ENCODE measurements at regions not wholly inside any gene's neighbourhood (a gene's known extent, or its start where the extent isn't known, plus 50 kb on each side); places are given as distances from the start of the nearest gene placed in this dataset.

- no peak for DNase-seq (ENCODE audit: low spot score)
Observed at GRCh38 chr6:1029141-1029540, 282.8 kb upstream of the FOXQ1 start.

- no peak for DNase-seq (ENCODE audit: low spot score)
Observed at GRCh38 chr6:1028723-1029122, 283.2 kb upstream of the FOXQ1 start.

GRCh38 chr6:1027795-1028569, 283.9 kb upstream of the FOXQ1 start:
- no peak for DNase-seq (ENCODE audit: low spot score)

DNA sequence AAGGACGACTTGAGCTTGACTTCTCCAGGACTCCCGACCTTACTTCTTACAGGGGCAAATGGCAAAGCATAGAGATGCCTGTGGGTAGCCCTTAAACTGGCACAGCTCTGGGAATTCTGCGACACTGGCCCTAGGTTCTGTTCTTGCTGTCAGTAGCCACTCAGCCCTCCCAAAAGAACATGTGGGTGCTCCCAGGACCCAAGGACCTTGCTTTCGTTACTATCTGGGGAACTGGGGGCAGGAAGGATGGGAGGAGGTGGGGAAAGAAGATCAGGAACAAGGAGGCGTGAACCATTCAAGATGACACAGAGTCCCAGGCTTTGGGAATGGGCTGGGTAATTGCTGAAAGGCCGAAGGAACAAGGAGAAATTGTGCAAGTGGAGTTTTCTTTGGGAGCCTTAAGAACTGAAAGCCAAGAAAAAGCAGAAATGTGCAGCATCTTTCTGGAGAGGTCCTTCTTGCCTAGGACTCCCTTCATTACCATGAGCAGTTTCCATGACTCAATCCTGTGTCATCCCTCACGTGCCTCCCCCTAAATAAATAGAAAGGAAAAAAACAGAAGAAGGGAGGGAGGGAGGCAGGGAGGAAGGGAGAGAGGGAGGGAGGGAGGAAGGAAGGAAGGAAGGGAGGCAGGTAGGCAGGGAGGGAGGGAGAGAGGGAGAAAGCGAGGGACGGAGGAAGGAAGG, 284.6 kb upstream of the FOXQ1 start:
- no peak for DNase-seq (ENCODE audit: low spot score)

- no peak for DNase-seq (ENCODE audit: low spot score)
Observed at GRCh38 chr6:1025821-1026220, 286.1 kb upstream of the FOXQ1 start.

- no peak for DNase-seq (ENCODE audit: low spot score)
Observed at GRCh38 chr6:1024587-1024986, 287.3 kb upstream of the FOXQ1 start.

GRCh38 chr6:1024161-1024560, 287.7 kb upstream of the FOXQ1 start:
- no peak for DNase-seq (ENCODE audit: low spot score)

DNA sequence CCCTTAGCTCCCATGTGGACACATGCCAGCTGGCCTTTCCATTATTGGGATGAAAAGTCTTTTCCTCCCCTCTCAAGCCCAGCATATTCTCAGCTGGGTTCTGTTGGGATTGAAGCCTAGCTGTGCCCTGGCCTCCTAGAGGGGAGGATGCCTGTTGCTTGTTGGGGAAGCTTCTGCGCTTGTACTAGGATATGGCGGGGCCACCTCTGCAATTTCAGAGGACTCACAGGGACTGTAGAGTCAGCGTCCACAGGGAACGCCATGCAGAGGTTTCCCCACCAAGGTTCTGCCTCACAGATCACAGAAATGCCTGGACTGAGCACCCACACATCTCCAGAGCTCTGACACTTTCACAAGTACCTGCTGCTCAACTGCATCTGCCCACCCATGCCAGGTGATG, 288.7 kb upstream of the FOXQ1 start:
- DNase-seq (ENCODE audit: low spot score), result no peak

DNA sequence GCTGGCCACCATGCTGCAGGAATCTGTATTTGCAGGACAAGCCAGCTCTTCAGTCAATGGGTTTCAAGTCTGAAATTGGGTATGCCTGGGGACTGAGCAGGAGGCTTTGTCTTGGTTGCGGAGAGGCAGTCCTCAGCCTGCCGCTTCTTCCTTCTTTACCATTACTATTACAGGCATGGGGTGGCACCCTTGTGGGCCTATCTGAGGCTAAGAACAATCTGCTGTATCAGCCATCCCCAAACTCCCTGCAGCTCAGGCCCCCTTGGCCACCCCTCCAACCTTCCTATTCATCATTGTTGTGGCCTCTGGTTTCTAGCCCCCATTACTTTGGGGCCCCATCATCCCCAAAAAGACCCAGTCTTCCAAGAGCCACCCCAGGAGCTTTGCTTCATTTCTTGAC, 289.2 kb upstream of the FOXQ1 start:
- DNase-seq (ENCODE audit: low spot score), result no peak

GRCh38 chr6:1020837-1021236, 291.1 kb upstream of the FOXQ1 start:
- DNase-seq (ENCODE audit: low spot score), result no peak

GRCh38 chr6:1020133-1020532, 291.8 kb upstream of the FOXQ1 start:
- no peak for DNase-seq (ENCODE audit: low spot score)

GRCh38 chr6:1018041-1018440, 293.9 kb upstream of the FOXQ1 start:
- no peak for DNase-seq (ENCODE audit: low spot score)

- DNase-seq (ENCODE audit: low spot score), result no peak
Observed at GRCh38 chr6:1016329-1017302, 295.3 kb upstream of the FOXQ1 start.

- DNase-seq (ENCODE audit: low spot score), result no peak
Observed at GRCh38 chr6:1015825-1016224, 296.1 kb upstream of the FOXQ1 start.

DNA sequence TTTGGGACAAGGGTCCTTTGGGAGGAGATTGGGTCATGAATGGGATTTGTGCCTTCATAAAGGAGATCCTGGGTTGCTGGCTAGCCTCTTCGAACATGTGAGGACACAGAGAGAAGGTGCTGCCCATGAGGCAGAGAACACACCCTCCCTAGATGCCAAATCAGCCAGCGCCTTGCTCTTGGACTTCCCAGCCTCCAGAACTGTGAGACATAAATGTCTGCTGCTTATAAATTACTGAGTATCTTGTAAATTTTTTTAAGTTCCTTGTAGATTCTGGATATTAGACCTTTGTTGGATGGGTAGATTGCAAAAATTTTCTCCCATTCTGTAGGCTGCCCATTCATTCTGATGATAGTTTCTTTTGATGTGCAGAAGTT, 297.5 kb upstream of the FOXQ1 start:
- no peak for DNase-seq (ENCODE audit: low spot score)

DNA sequence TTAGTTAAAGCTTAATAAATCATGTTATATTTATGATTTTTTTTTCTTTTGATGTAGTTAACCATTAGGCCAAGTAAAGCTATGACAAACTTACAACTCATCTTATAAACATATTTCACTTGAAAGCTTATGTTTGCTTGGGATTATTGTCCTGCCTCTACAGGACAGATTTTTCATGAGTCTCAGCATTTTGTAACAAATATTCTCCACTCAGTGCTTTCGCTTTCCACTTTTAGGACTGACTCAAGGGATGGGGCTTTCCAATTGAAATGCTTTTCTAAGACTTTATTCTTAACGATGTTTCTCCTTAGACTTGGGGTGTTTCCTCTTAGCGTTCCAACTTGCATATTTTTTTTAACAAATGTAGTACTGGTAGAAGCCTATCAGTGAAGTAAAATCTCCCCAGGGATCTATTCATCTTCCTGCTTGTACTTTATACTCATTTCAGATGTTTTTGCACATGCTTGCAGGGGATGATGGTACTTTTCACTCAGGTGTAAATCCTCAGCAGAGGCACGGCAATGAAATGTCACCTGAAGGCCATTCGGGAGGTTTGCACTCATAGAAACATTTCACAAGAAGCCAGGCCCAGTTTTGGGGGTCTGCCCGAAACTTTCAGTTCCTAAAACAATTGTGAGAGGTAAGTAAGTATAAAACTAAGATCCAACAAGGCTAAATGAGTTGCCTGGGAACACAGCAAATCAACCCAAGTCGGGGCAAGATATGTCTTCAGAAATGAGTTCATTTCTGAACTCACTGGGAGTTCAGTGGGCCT, 298.1 kb upstream of the FOXQ1 start:
- DNase-seq (ENCODE audit: low spot score), result no peak

DNA sequence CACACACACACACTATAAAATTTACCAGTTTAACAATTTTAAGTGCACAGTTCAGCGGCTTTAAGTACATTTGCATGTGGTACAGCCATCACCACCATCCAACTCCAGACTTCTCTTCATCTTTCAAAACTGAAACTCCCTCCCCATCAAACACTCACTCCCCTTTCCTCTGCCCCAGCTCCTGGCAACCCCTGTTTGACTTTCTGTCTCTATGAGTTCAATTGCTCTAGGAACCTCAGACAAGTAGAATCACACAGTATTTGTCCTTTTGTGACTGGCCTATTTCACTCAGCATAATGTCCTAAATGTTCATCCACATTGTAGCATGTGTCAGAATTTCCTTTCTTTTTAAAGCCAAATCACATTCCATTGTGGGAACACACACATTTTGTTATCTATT, 302.8 kb upstream of the FOXQ1 start:
- no peak for DNase-seq (ENCODE audit: low spot score)

DNA sequence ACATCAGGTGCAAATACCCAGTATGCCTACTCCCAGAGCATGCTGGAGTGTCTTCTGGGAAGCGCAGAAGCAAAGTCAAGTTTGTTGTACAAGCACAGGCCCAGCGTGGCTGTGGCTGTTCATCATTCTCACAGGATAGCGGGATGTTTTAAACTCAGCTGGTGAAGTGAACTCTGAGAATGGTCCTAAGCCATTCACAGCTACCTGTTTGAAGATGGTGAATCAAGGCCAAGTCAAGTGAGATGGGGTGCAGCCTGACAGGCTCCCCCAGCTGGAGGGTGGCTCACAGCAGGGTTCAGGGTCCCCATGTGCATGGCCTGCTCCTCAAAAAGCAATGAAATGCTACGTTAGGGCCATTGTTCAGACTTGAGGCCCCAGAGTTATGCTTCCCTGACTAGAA, 304.7 kb upstream of the FOXQ1 start:
- DNase-seq (ENCODE audit: low spot score), result no peak

DNA sequence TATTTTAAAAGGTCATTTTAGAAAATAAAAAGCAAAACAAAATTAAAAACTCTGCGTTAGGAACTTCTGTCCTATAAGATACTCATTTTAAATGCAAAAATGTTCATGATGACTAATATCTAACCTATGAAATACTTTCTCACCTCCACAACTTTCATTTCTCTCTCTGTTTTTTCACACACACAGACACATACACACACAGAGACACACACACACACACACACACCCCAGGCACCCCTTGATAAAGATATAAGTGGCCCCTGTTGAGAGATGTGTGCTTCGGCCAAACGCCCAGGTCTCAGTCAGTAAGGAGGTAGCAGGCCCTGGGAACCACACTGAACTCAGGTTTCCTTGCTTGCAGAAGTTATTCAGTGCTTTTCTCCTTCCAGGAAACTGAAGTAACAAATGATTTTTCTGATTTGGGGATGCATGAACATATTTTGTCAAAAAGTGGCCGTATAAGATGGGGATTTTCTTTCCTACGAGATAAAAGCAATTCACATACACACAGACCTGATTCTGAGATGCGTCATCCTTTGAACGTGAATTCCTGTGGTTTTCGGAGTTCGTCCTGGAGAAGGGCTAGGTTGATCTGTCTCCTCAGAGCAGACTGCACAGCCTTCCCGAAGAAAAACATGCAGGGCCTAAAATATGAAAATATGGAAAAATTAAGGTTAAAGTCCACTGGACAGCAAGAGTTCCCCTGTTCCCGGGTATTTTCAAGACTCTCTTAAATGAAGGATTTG, 306.8 kb upstream of the FOXQ1 start:
- no peak for DNase-seq (ENCODE audit: low spot score)

DNA sequence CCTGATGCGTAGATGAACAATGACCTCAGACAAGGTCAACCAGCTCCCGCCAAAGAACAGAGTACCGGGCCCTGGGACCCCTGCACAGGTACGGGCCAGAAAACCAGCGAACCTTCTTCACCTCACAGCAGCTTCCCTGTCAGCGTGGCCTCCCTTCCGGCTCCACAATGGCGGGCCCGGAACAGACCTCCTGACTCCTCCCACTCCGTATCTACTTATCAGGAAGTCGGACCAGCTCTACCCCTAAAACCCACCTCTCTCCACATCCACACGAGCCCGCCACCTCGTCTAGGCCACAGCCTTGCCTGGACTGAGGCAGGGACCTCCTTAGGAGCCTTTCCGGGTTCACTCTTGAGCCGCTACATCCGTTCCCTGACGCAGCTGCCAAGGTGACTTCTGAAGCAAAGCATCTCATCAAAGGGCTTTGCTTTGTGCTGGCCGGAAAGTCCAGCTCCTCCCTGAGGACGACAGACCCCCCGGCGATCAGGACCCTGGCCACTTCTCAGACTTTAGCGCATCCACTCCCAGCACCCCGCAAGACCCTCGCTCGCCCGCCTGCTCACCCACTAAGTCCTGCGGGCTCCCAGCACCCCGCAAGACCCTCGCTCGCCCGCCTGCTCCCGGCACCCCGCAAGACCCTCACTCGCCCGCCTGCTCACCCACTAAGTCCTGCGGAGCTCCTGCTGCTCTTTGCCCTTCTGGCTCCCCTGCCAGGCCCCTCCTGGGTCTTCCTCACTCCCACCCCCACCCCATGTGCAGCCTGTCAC, 308.3 kb upstream of the FOXQ1 start:
- no peak for DNase-seq (ENCODE audit: low spot score)
